ENCODE measurements at regions not wholly inside any gene's neighbourhood (a gene's known extent, or its start where the extent isn't known, plus 50 kb on each side); places are given as distances from the start of the nearest gene placed in this dataset.

- no peak for TF ChIP-seq EP300 (IDR thresholded peaks at IDR 0.05; ENCODE audit: borderline replicate concordance in 1 of 2, low read depth in 2 of 2, low read length in 2 of 2)
- TF ChIP-seq POLR2AphosphoS5 (IDR thresholded peaks at IDR 0.05; ENCODE audit: low read depth, low read length), result no peak
- no peak for TF ChIP-seq YY1 (IDR thresholded peaks at IDR 0.05; ENCODE audit: low read depth, low read length)
- TF ChIP-seq POLR2A (IDR thresholded peaks at IDR 0.05; ENCODE audit: control extremely low read depth in 1 of 2, low read depth in 2 of 2, low read length in 2 of 2), result no peak
Measured at GRCh38 chr4:34932591-34932990, 1311.7 kb downstream of the ARAP2 start.
